NCI-H1105 treated with DMSO at 0.1 percent for 48 hours (cell line): ENCODE measurements at regions not wholly inside any gene's neighbourhood (a gene's known extent, or its start where the extent isn't known, plus 50 kb on each side); places are given as distances from the start of the nearest gene placed in this dataset.
"Not testable (repeated sequence)": the region's sequence is repeated elsewhere in the genome, so short reads cannot be mapped to it uniquely, and the experiment has no call there.

ENCODE experiments used
- DNase-seq: peaks from one replicate; lab custom pipeline; 2025; lab: John Stamatoyannopoulos, UW

GRCh38 chr6:130557481-130558112, 191.8 kb downstream of the TMEM200A start:
- DNase-seq, result peak; percentile 47

- DNase-seq, result peak; percentile 18
These were observed 192.3 kb downstream of the TMEM200A start for GRCh38 chr6:130558131-130558530.

GRCh38 chr6:130559166-130559565, 193.3 kb downstream of the TMEM200A start:
- no peak for DNase-seq

- DNase-seq, result no peak
These were observed 194.4 kb downstream of the TMEM200A start for GRCh38 chr6:130560231-130560630.

GRCh38 chr6:130561159-130561558, 195.3 kb downstream of the TMEM200A start:
- not testable (repeated sequence) for DNase-seq

GRCh38 chr6:130565696-130566095, 199.9 kb downstream of the TMEM200A start:
- DNase-seq, result no peak

- DNase-seq, result no peak
These were observed 208.3 kb downstream of the TMEM200A start for GRCh38 chr6:130574146-130574545.

- no peak for DNase-seq
These were observed 209.7 kb downstream of the TMEM200A start for GRCh38 chr6:130575557-130575956.

- no peak for DNase-seq
These were observed 210.2 kb downstream of the TMEM200A start for GRCh38 chr6:130575971-130576370.

- DNase-seq, result no peak
These were observed 211.5 kb downstream of the TMEM200A start for GRCh38 chr6:130577178-130577919.

GRCh38 chr6:130578713-130579112, 212.9 kb downstream of the TMEM200A start:
- DNase-seq, result no peak

- DNase-seq, result peak; percentile 5
These were observed 217.5 kb downstream of the TMEM200A start for GRCh38 chr6:130583268-130583667.

GRCh38 chr6:130585587-130585986, 219.8 kb downstream of the TMEM200A start:
- DNase-seq, result no peak

GRCh38 chr6:130587778-130588520, 222.1 kb downstream of the TMEM200A start:
- no peak for DNase-seq

GRCh38 chr6:130593200-130593599, 227.4 kb downstream of the TMEM200A start:
- DNase-seq, result no peak

GRCh38 chr6:130593948-130594347, 228.1 kb downstream of the TMEM200A start:
- DNase-seq, result no peak

- no peak for DNase-seq
These were observed 228.9 kb upstream of the SMLR1 start for GRCh38 chr6:130598021-130598989.

- DNase-seq, result no peak
These were observed 226.3 kb upstream of the SMLR1 start for GRCh38 chr6:130600880-130601341.

GRCh38 chr6:130602151-130602770, 224.9 kb upstream of the SMLR1 start:
- no peak for DNase-seq

GRCh38 chr6:130603391-130603790, 223.8 kb upstream of the SMLR1 start:
- DNase-seq, result no peak

- DNase-seq, result no peak
These were observed 222.3 kb upstream of the SMLR1 start for GRCh38 chr6:130604841-130605399.
